Amniotic stem cell (primary cell): ENCODE measurements at regions not wholly inside any gene's neighbourhood (a gene's known extent, or its start where the extent isn't known, plus 50 kb on each side); places are given as distances from the start of the nearest gene placed in this dataset.
"Not testable (repeated sequence)": the region's sequence is repeated elsewhere in the genome, so short reads cannot be mapped to it uniquely, and the experiment has no call there.

Experiments used
- DNase-seq: peaks from one replicate; lab custom pipeline; 2025; lab: John Stamatoyannopoulos, UW

DNA sequence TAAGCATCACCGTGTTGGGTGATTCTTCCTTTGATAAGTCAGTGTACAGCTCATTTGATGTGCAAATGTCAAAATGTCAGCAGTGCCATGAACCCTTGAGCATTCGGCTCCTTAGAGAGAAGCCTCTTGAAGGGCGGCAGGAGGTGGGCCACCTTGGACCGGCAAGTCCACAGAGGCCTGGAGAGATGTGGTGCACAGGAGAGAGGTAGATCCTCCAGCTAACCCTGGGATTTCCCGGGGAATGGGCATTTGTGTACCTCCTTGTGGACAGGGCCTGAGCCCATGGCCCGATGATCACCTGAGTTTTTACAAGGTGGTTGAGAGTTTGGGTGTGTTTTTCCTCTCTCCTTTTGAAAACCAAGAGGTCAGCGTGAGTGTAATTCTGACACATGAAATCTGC, 133.2 kb upstream of the RCN1 start:
- DNase-seq = no peak

DNA sequence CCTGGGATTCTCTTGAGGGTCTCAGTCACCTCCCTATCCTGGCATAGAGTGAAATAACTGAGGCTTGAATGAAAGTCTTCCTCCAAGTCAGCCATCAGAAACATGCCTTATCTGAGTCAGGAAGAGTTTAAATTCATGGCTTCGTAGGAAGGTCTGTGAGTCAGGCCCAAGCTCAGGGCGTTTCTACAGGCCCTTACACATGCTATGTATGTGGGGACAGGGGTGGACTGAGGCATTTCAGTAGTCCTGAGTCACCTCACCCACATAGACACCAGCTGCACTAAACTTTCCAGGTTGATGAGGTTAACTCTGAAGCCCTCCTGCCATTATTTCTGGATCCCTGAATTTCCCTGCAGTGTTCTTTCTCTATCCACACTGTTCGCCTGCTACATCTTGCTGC, 134.6 kb upstream of the RCN1 start:
- DNase-seq = no peak

DNA sequence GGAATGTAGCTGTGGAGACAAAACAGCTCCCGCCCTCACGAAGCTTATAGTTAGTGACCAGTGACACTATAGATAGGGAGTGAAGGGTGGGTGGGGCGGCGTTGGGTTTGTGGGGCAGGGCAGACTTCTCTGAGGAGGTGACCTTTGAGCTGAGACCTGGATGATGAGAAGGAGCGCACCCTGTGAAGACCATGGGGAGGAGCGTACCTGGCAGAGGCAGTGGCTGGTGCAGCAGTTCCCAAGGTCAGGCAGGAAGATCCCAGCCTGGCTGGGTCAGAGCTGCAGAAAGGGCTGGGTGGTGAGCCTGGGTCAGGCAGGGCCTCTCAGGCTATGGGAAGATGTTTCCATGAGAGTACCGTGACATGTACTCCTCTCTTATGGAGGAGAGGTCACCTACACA, 135.0 kb upstream of the RCN1 start:
- DNase-seq = no peak

DNA sequence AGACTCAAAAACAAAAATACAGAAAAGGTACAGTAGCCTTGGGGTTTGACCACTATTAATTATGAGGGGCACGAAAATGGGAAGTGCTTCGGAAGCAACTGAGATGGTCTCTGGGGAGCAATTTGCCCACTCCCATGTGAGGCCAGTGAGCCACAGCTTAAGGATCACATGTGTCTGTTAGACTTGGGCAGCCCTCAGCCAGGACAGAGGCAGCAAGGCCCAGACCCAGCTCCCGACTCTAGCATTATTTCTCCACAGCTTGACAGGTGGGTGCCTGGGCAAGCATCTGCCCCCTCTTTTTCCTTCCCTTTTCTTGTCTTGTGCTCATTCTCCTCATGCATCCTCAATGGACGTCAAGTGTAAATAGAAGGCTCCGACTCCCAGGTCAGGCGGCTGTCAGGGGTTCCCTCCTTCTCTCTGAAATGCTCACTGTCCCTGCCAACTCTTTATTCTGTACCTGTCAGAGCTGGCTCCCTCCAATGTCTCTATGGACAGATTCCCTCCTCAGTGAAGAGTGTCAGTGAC, 137.0 kb upstream of the RCN1 start:
- DNase-seq = no peak

DNA sequence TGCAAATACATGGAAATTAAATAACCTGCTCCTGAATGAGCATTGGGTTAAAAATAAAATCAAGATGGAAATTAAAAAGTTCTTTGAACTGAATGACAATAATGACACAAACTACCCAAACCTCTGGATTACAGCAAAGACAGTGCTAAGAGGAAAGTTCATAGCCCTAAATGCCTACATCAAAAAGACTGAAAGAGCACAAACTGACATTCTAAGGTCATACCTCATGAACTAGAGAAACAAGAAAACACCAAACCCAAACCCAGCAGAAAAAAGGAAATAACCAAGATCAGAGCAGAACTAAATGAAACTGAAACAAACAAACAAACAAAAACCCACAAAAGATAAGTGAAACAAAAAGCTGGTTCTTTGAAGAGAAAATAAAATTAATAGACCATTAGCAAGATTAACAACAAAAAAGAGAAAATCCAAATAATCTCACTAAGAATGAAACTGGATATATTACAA, 138.6 kb upstream of the PAX6 start:
- DNase-seq = not testable (repeated sequence)

DNA sequence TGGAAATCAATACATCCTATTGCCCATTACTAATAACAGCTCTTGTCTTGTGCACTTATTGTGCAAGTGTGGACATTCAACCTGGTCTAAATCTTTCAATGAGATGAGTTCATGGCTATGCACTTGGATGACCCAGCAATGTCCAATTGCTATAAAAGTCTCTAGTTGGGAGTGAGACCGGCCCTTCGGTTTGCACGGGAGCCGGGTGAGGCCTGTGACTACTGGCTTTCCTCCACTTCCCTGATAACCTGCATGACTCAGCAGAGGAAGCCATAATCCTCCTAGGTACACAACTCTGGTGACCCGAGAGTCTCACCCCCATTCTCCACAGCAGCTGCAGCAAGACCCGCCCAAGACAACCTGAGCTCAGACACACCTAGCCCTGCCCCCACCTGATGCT, 135.9 kb upstream of the PAX6 start:
- DNase-seq = no peak

DNA sequence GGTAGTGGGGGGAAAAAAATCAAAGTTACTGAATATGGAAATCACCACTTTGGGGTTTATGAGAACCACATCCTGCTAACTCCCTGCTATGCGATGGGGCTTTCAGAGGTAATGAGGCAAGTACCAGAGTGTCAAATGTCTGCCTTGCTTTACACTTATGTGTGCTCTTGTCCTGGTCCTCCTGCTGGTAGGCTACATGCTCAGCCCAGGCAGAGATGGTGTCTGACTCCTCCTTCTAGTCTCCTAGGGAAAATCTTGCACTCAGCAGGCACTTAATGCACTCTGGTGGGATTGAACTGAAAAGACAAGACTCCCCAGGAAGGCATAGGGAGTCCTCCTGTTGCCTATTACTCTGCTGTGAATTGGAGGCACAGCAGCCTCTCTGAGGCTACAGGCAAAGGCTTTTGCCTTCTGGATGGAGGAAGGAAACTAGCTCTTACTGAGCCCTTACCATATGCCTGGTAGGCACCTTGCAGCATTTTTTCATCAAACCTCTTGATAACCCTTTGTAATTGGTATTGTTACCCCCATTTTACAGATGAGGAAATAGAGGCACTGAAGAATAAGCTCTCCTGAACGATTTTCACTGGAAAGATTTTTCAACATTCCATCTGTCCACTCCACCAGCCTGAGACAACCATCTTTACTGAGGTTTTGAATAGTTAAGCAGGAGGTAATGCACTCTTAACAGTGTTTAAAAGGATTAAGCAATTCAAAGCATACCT, 132.1 kb upstream of the PAX6 start:
- no peak for DNase-seq

DNA sequence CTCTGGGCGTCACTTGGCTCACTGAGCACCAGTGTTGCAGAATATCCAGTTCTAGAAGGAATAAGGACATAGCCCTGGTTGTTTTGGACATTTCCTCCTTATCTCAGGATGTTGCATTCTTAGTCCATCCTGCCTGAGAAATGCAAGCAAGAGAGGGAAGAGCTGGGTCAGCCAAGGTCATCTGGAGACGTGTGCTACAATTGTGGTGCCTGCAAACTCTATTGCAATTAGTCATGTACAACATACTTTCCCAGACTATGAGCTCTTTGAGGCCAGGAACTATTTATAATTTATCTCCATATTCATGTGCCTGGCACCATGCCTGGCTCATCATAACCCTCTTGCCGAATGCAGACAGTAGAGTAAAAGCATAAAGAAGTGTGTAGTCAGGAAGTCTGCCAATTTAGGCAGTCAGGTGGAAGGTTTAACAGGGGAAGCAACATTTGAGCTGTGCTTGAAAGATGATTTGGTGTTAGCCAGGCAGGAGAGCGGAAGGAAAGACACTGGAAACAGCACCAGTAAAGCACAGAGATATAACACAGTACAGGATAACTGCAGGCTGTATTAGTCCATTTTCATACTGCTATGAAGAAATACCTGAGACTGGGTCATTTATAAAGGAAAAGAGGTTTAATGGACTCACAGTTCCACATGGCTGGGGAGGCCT, 129.4 kb upstream of the PAX6 start:
- no peak for DNase-seq

DNA sequence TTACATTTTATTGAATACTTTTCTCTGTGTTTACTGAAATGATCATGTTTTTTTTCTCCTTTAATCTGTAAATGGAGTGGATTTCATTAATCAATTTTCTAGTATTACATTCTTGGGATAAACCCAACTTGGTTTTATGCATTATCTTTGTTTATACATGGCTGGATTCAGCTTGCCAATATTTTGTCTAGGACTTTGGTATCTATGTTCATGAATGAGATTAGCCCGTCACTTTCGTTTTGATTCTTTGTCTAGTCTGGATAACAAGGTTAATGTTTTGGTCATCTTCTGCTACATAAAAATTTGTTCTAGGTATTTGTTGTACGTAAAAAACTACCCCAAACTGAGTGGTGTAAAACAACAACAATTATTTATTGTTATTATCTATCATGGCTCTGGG, 127.9 kb upstream of the PAX6 start:
- DNase-seq = no peak

DNA sequence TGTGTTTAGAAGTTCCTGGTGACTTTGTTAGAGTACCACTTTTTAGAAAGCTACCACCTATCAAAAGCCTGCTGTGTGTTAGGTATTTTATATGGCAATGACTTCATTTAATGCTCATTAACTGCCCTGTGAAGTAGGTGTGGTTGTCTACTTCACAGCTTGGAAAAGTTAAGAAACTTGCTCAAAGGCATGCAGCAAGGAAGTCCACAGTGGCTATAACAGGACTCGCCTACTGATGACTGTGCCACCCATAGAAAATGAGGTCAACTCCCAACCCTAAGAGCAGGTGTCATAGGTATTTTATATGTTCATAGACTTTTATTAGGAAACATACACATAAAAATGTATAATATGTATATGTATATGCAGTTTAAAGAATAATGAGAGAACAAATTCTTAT, 125.2 kb upstream of the PAX6 start:
- no peak for DNase-seq

DNA sequence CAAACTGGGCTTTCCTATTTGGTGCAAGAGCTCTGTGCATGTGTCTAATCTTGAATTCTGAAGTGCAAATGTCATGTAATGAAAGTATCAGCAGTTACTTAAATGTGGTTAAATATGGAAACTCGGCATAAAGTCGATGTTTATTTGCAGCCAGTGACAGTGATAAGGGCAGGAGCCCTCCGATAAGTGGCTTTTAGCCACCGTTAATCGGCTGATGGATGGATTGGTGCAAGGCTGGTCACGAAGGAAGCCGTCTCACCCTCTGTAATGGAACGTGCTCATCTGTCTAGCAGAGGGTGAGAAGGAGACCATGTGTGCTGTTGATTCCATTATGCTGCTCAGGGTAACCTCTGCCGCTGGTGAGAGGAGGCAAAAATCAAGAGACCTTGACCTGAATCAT, 121.8 kb upstream of the PAX6 start:
- no peak for DNase-seq

DNA sequence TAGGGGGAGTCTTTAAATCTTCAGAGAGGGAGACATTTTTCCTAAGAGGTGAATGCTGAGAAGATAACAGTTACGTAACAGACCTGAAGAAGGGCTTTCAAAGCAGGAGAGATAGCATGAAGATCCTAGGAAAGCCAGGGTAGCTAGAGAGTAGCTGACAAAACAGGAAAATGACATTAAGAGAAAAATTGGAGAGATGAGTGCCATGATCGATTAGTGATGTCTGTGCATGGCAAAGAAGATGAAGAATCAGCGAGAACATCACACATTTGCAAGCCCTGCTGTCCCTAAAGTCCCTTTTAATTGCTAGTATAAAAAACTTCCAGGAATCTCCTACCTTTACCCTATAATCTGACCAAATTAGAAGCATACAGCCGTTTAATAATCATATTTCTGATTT, 116.9 kb upstream of the PAX6 start:
- no peak for DNase-seq

DNA sequence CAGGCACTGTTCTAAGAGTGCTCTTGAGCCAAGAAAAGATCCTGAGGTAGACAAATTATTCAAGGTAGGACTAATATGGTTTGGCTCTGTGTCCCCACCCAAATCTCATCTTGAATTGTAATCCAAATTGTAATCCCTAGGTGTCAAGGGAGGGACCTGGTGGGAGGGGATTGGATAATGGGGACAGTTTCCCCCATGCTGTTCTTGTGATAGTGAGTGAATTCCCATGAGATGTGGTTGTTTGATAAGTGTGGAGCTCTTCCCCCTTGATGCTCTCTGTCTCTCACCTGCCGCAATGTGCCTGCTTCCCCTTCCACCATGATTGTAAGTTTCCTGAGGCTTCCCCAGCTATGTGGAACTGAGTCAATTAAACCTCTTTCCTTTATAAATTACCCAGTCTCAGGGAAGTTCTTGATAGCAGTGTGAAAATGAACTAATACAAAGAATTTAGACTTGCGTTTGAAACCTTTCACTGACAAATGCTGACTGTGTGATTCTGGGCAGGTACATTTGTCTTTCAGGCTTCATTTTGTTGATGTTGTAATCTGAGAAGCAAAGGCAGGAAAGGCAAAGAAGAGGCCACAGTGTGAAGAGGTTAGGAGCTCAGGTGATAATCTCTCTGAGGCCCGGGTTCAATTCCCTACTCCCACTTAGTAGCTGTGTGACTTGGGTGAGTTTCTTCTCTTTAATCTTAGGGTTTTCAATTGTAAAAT, 115.8 kb upstream of the PAX6 start:
- no peak for DNase-seq

DNA sequence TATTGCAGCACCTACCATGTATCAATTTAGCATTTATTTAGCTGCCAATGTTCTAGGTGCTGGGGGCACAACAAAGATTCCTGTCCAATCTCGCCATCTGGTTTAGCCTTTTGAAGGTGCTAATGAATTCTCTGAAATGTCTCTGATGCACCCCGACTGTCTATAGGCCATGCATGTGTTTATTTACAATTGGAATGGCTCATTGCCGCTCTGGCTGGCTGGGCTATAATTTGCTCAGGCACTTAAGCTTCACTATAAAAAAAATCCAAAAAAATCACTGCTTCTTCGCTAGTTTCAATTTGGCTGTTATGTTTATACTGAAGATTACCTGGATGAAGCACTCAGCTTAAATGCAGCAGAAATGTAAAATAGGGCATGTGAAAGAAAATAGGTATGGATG, 115.0 kb upstream of the PAX6 start:
- DNase-seq = no peak

DNA sequence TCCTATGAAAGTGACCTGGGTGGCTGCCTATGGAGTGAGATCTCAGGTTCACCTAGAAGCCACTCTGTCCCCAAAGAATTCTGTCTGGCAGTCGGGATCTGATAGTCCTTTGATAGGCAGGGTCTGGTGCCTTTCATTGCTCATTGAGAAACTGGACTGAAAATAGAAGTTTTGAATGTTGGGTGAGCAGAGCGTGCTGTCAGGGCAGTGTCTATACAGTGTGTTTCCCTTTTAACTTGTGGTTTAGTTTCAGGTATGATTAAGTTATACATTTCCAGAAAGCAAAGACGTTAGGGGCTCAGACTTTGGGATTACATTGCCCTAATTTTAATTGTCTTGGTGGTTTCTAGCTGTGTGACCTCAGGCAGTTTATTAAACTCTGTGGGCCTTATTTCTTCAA, 111.3 kb upstream of the PAX6 start:
- no peak for DNase-seq

DNA sequence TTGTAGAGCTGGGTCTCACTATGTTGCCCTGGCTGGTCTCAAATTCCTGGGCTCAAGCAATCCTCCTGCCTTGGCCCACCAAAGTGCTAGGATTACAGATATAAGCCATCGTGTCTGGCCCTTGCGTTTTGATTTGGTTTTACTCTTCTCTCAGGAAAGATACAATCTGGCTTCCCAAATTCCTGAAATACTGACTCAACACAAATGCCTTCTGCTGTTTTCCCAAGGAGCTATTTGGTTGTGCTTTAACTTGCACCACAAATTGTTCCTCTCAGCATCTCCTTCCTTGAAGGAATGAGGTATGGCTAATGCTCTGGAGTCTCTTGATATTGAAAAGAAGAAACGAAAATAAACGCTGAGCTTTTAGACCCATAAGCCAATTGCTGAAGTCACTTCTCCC, 110.0 kb upstream of the PAX6 start:
- no peak for DNase-seq

DNA sequence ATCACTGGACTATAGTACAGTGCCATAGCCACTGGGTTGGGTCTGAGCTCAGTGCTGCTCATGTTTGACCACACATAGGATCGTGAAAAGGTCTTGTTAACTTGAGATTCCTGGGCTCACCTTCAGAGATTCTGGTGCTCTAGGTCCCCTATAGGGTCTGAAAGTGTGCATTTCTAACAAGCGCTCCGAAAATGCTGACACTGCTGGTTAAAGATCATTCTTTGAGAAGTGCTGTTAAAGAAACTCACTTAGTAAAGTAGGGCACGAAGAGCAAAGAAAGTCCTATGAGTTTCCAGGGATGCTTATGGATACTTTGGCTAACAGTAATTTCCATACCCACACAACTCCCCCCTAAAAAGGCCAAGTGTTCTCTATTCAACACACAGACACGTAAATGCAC, 108.1 kb upstream of the PAX6 start:
- DNase-seq = no peak

DNA sequence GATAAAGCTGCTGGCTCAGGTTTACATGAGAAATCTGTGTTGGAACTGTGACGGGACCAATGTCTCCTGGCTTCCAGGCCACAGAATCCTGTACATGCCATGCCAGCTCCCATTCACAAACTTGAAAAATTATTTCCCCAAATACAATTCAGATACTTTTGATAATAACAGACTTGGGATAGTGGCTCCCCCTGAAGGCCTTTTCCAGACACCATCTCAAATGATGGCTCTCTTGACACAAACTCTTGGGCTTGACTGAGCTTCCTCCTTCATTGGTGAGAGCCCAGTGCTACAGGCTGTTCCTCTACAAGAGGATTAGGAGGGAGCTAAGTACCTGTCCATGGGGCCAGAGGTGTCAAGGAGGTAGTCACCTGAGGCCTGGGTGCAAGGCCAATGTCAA, 104.7 kb upstream of the PAX6 start:
- no peak for DNase-seq

DNA sequence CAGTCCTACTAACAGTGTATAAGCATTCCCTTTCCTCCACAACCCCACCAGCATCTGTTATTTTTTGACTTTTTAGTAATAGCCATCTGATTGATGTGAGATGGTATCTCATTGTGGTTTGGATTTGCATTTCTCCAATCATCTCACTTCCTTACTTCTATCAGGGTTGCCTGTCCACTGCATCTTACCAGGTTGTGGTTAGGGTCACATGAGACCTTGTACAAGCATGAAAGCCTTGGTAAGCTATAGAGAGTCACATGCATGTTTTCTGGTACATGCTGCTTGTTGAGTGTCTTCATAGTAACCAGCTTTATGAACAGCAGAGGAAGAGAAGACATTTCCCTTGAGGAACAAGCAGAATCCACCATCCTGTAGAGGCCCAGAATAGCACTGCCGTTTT, 102.9 kb upstream of the PAX6 start:
- no peak for DNase-seq

DNA sequence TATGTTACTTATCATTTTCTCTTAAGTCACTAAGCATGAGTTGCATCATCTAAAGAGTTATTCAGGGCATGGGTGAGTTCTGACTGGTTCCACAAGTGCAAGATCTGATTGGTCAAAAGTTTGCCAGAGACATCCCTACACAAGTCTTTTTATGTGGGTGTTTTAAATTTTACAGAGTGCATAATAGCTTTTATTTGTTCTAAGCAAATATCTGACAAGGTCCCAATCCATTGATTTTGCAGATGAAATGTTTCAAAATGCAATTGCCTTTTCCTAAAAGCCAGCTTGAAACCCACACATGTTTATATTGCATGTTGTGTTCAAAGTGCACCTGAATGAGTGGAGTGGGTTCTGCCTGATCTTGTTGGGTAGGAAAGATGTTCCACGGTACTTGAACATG, 101.7 kb upstream of the PAX6 start:
- DNase-seq = no peak

DNA sequence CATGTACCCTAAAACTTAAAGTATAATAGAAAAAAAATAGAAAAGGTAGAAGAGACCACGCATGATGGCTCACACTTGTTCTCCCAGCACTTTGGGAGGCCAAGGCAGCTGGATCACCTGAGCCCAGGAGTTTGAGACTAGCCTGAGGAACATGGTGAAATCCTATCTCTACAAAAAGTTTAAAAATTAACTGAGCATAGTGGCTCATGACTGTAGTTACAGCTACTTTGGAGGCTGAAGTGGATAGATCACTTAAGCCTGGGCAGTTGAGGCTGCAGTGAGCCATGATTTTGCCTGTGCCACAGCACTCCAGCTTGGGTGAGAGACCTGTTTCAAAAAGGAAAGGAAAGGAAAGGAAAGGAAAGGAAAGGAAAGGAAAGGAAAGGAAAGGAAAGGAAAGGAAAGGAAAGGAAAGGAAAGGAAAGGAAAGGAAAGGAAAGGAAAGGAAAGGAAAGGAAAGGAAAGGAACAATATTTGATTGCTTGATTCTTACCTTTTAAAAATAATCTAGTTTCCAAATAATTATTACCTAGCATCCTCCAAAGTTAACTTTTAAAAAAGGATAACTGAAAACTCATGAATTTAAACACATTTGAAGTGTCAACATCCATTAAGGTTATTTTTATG, 99.9 kb upstream of the PAX6 start:
- no peak for DNase-seq

DNA sequence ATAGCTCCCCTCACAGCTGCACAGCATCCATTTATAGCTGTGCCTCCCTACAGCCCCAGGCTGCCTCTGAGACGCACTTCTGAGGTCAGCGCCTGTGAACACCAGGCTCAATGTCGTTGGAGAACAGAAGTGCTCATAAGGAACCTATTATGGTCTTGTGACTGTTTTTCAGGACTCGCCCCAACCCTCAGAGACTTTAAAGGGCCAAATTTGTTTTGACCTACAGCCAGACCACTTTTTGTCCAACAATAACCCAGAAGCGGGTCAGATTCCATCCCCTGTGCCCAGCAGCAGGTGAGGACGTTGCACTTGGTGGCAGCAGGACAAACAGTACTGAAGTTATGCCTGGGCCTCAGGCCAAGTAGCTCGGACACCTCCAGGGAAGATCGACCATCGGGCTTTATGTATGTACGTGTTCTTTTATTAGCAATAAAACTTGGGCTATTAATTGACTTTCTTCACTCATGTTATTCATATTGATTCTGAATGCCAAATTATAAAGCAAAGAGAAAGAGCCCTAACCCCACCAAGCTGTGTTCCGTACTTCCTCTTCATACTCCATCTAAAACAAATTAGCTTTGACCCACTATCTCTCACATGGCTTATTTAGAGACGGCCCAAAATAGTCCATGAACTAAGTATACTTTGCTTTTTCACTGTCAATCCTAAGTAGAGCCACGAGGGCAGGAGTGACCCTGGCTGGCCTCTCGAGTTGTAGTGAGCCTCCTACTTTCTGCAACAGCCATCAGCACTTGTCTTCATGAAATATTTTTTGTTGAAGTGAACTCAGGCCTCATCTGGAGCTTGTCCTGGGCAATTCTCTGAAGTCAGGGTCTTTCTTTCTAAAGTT, 92.3 kb upstream of the PAX6 start:
- no peak for DNase-seq
